CD8-positive, alpha-beta memory T cell (primary cell): ENCODE measurements at regions not wholly inside any gene's neighbourhood (a gene's known extent, or its start where the extent isn't known, plus 50 kb on each side); places are given as distances from the start of the nearest gene placed in this dataset.

ENCODE experiments used
- CTCF ChIA-PET: fragments of 350-600 bp; sonication (Branson Sonifier 250); formaldehyde crosslinking; loops from one replicate; lab custom pipeline; 2021; ENCODE audit warnings: antibody characterized with exemption; lab: Charles Lee
- POLR2A ChIA-PET: fragments of 350-600 bp; sonication (Branson Sonifier 250); formaldehyde crosslinking; loops from one replicate; lab custom pipeline; 2021; ENCODE audit warnings: antibody characterized with exemption; lab: Charles Lee
- DNase-seq, 5 donors: peaks; one replicate each; pipeline versions ENCODE4 v3.0.0 to v3.0.0-alpha.2; 2020 to 2022; ENCODE audit warnings: mixed read lengths in 1 of 5
- H3K27ac ChIP-seq: one replicate; pipeline ENCODE4 v1.7.0; 2013; ENCODE audit warnings: low read depth, mild to moderate bottlenecking, low read length, moderate library complexity
- H3K27me3 ChIP-seq: 2 replicates; pipeline ENCODE4 v1.7.0; 2013; ENCODE audit warnings: low read length, mild to moderate bottlenecking; ENCODE audit not compliant: insufficient read depth, poor library complexity, severe bottlenecking
- H3K36me3 ChIP-seq: 2 replicates; pipeline ENCODE4 v1.7.0; 2013; ENCODE audit warnings: mild to moderate bottlenecking, low read length, moderate library complexity; ENCODE audit not compliant: insufficient read depth
- H3K4me1 ChIP-seq: 2 replicates; pipeline ENCODE4 v1.7.0; 2013; ENCODE audit warnings: mild to moderate bottlenecking, low read length, moderate library complexity; ENCODE audit not compliant: insufficient read depth
- H3K4me3 ChIP-seq: 2 replicates; pipeline ENCODE4 v1.7.0; 2013; ENCODE audit warnings: mild to moderate bottlenecking, low read length
- H3K9me3 ChIP-seq: 2 replicates; pipeline ENCODE4 v1.7.0; 2013; ENCODE audit warnings: mild to moderate bottlenecking, low read length
- H3K27ac Mint-ChIP-seq, 8 donors: one replicate each; pipeline ENCODE4 v1.8.0; 2020 to 2021; ENCODE audit warnings: mixed read lengths in 8 of 8, mild to moderate bottlenecking in 6 of 8, inconsistent platforms in 3 of 8, moderate library complexity in 3 of 8
- H3K27me3 Mint-ChIP-seq, 2 donors: one replicate each; pipeline ENCODE4 v1.8.0; 2020 to 2021; ENCODE audit warnings: mixed read lengths in 2 of 2, mild to moderate bottlenecking in 1 of 2, moderate library complexity in 1 of 2
- H3K36me3 Mint-ChIP-seq, 3 donors: one replicate each; pipeline ENCODE4 v1.8.0; 2020 to 2021; ENCODE audit warnings: mixed read lengths in 3 of 3, inconsistent platforms in 1 of 3, mild to moderate bottlenecking in 1 of 3
- H3K4me1 Mint-ChIP-seq, 3 donors: one replicate each; pipeline ENCODE4 v1.8.0; 2020 to 2021; ENCODE audit warnings: mixed read lengths in 3 of 3, inconsistent platforms in 1 of 3, mild to moderate bottlenecking in 1 of 3
- H3K4me3 Mint-ChIP-seq, 7 donors: one replicate each; pipeline ENCODE4 v1.8.0; 2020 to 2021; ENCODE audit warnings: mixed read lengths in 7 of 7, mild to moderate bottlenecking in 6 of 7, moderate library complexity in 4 of 7, inconsistent platforms in 2 of 7
- H3K9me3 Mint-ChIP-seq, 5 donors: one replicate each; pipeline ENCODE4 v1.8.0; 2020 to 2022; ENCODE audit warnings: mixed read lengths in 5 of 5, mild to moderate bottlenecking in 3 of 5, moderate library complexity in 2 of 5, inconsistent platforms in 1 of 5

DNA sequence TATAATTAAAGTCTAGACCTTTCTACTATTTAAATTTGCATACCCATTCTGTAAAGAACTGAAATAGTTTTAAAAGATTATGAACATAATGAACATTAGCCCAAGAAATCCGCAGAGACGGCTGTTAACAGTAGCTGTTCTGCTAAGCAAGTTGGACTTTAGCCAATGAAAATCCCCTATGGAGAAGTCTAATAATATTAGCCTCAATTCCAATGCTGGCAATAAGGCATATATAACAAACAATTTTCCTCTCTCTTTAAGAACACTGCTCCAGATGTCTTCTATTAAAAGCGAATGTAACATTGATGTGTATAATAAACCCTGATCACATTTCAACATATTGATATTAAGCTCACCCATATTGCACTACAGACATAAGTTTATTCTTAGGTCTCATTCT lies 221.3 kb upstream of the KCTD3 start:
- Mint-ChIP-seq H3K4me1 (no peaks in the 10 kb centered on the region), H3K27me3 (no peaks in the 10 kb centered on the region), H3K27ac (no peak overlapping the region), H3K36me3 (no peaks in the 10 kb centered on the region), H3K9me3 (peaks cover 2 to 11% (median 9%) of the 10 kb centered on the region in 5 donors), H3K4me3 (no peak overlapping the region)
- H3K27ac ChIP-seq, result no peak overlapping the region
- no peaks in the 10 kb centered on the region for H3K36me3 ChIP-seq
- ChIA-PET CTCF (no interaction called here), POLR2A (no interaction called here)
- H3K27me3 ChIP-seq, result no peaks in the 10 kb centered on the region
- no peaks in the 10 kb centered on the region for H3K9me3 ChIP-seq
- no peak for DNase-seq
- no peaks in the 10 kb centered on the region for H3K4me1 ChIP-seq
- H3K4me3 ChIP-seq, result no peak overlapping the region

GRCh38 chr1:215357901-215358300 lies 209.2 kb upstream of the KCTD3 start:
- POLR2A ChIA-PET, result no interaction called here
- no peaks in the 10 kb centered on the region for H3K27me3 Mint-ChIP-seq

GRCh38 chr1:215358356-215358755 lies 208.7 kb upstream of the KCTD3 start:
- CTCF ChIA-PET, result no interaction called here
- Mint-ChIP-seq H3K9me3 (peaks cover 0 to 26% (median 12%) of the 10 kb centered on the region in 5 donors), H3K36me3 (no peaks in the 10 kb centered on the region), H3K4me1 (no peaks in the 10 kb centered on the region), H3K27ac (no peak overlapping the region), H3K4me3 (no peak overlapping the region), H3K27me3 (no peaks in the 10 kb centered on the region)
- Histone ChIP-seq H3K4me1 (no peaks in the 10 kb centered on the region), H3K4me3 (no peak overlapping the region), H3K36me3 (no peaks in the 10 kb centered on the region), H3K27ac (no peak overlapping the region), H3K27me3 (no peaks in the 10 kb centered on the region), H3K9me3 (no peaks in the 10 kb centered on the region)
- DNase-seq, result no peak
- POLR2A ChIA-PET, result no interaction called here

More at GRCh38 chr1:215357901-215358300, 209.2 kb upstream of the KCTD3 start:
- Mint-ChIP-seq H3K36me3 (no peaks in the 10 kb centered on the region), H3K27ac (no peak overlapping the region), H3K4me3 (no peak overlapping the region), H3K4me1 (no peaks in the 10 kb centered on the region), H3K9me3 (peaks cover 0 to 21% (median 9%) of the 10 kb centered on the region in 5 donors)
- H3K9me3 ChIP-seq, result no peaks in the 10 kb centered on the region
- no peaks in the 10 kb centered on the region for H3K4me1 ChIP-seq
- no peak overlapping the region for H3K4me3 ChIP-seq
- CTCF ChIA-PET, result no interaction called here
- H3K36me3 ChIP-seq, result no peaks in the 10 kb centered on the region
- H3K27me3 ChIP-seq, result no peaks in the 10 kb centered on the region
- DNase-seq, result no peak
- H3K27ac ChIP-seq, result no peak overlapping the region

GRCh38 chr1:215360031-215360430 lies 207.1 kb upstream of the KCTD3 start:
- Histone ChIP-seq H3K4me3 (no peak overlapping the region), H3K9me3 (no peaks in the 10 kb centered on the region), H3K36me3 (no peaks in the 10 kb centered on the region), H3K27ac (no peak overlapping the region), H3K27me3 (no peaks in the 10 kb centered on the region), H3K4me1 (no peaks in the 10 kb centered on the region)
- ChIA-PET CTCF (no interaction called here), POLR2A (no interaction called here)
- Mint-ChIP-seq H3K27ac (no peak overlapping the region), H3K4me3 (no peak overlapping the region), H3K36me3 (peaks cover 0 to 1% (median 0%) of the 10 kb centered on the region in 3 donors), H3K27me3 (no peaks in the 10 kb centered on the region), H3K9me3 (peaks cover 3 to 26% (median 13%) of the 10 kb centered on the region in 5 donors), H3K4me1 (no peaks in the 10 kb centered on the region)
- no peak for DNase-seq

DNA sequence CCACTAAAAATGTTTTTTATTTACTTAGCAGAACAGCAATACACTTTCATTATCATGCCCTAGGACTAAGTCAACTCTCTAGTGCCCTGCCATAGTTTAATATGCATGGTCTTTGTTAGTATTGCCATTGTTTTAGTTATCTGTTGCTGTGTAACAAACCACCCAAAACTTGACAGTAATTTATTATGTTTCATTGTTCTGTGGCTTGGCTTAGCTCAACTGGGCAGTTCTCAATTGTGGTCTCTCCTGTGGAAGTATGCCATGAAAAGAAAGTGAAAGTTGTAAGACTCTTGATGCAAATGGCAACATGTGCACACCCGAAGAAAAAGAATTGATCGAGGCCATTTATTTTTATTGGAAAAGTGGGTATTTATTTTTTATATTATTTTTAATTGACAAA lies 206.3 kb upstream of the KCTD3 start:
- Histone ChIP-seq H3K27me3 (no peaks in the 10 kb centered on the region), H3K4me3 (no peak overlapping the region), H3K9me3 (no peaks in the 10 kb centered on the region), H3K27ac (no peak overlapping the region), H3K4me1 (no peaks in the 10 kb centered on the region), H3K36me3 (no peaks in the 10 kb centered on the region)
- peaks cover 3 to 26% (median 13%) of the 10 kb centered on the region in 5 donors for H3K9me3 Mint-ChIP-seq
- POLR2A ChIA-PET, result no interaction called here
- H3K27me3 Mint-ChIP-seq, result no peaks in the 10 kb centered on the region
- H3K36me3 Mint-ChIP-seq, result peaks cover 0 to 1% (median 0%) of the 10 kb centered on the region in 3 donors
- H3K27ac Mint-ChIP-seq, result no peak overlapping the region
- CTCF ChIA-PET, result no interaction called here
- DNase-seq, result no peak
- H3K4me3 Mint-ChIP-seq, result no peak overlapping the region
- H3K4me1 Mint-ChIP-seq, result no peaks in the 10 kb centered on the region

- ChIA-PET CTCF (no interaction called here), POLR2A (no interaction called here)
- Histone ChIP-seq H3K4me1 (no peaks in the 10 kb centered on the region), H3K36me3 (no peaks in the 10 kb centered on the region), H3K4me3 (no peak overlapping the region), H3K9me3 (no peaks in the 10 kb centered on the region), H3K27me3 (no peaks in the 10 kb centered on the region), H3K27ac (no peak overlapping the region)
- Mint-ChIP-seq H3K36me3 (no peaks in the 10 kb centered on the region), H3K4me3 (no peak overlapping the region), H3K27ac (no peak overlapping the region), H3K4me1 (no peaks in the 10 kb centered on the region), H3K27me3 (no peaks in the 10 kb centered on the region), H3K9me3 (peaks cover 2 to 8% (median 5%) of the 10 kb centered on the region in 5 donors)
- no peak for DNase-seq
Measured at GRCh38 chr1:215375381-215375780, 191.7 kb upstream of the KCTD3 start.

DNA sequence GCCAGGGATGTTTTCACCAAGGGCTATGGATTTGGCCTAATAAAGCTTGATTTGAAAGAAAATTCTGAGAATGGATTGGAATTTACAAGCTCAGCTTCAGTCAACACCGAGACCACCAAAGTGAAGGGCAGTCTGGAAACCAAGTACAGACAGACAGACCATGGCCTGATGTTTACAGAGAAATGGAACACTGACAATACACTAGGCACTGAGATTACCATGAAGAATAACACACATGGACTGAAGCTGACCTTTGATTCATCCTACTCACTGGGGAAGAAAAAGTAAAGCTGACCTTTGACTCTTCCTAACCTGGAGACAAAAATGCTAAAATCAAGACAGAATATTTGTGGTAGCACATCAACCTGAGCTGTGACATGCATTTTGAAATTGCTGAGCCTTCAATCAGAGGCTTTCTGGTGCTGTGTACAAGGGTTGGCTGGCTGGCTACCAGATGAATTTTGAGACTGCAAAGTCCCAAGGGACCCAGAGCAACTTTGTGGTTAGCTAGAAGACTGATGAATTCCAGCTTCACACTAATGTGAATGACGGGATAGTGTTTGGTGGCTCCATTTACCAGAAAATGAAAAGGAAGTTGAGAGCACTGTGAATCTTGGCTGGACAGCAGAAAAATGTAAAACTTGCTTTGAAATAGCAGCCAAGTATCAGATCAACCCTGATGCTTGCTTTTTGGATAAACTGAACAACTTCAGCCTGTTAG lies 190.4 kb upstream of the KCTD3 start:
- H3K9me3 ChIP-seq, result no peaks in the 10 kb centered on the region
- H3K27ac ChIP-seq, result no peak overlapping the region
- no peaks in the 10 kb centered on the region for H3K27me3 ChIP-seq
- H3K9me3 Mint-ChIP-seq, result peaks cover 1 to 6% (median 5%) of the 10 kb centered on the region in 5 donors
- CTCF ChIA-PET, result no interaction called here
- H3K36me3 ChIP-seq, result no peaks in the 10 kb centered on the region
- no peak overlapping the region for H3K27ac Mint-ChIP-seq
- H3K4me1 ChIP-seq, result no peaks in the 10 kb centered on the region
- no peaks in the 10 kb centered on the region for H3K36me3 Mint-ChIP-seq
- POLR2A ChIA-PET, result no interaction called here
- no peaks in the 10 kb centered on the region for H3K27me3 Mint-ChIP-seq
- H3K4me3 Mint-ChIP-seq, result no peak overlapping the region
- H3K4me3 ChIP-seq, result no peak overlapping the region
- no peaks in the 10 kb centered on the region for H3K4me1 Mint-ChIP-seq
- no peak for DNase-seq

DNA sequence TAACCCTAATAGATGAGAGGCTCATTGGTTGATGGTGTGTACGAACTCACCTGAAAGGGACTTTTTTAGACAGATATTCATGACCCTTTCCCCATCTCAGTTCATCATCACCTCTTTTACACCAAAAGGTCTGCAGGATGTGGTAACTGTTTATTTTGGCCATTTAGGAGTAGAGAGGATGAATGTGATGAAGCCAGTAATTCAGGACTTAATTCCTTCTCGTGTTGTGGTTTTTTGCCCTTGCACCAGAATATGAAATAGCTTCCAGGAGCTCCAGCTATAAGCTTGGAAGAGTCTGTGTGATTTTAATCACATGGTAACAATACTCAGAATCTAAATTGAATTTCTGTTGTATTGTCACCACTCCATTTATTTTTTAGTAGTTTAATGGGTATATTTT lies 189.4 kb upstream of the KCTD3 start:
- no peak overlapping the region for H3K4me3 Mint-ChIP-seq
- Histone ChIP-seq H3K4me1 (no peaks in the 10 kb centered on the region), H3K9me3 (no peaks in the 10 kb centered on the region), H3K27ac (no peak overlapping the region), H3K27me3 (no peaks in the 10 kb centered on the region), H3K36me3 (no peaks in the 10 kb centered on the region), H3K4me3 (no peak overlapping the region)
- no peaks in the 10 kb centered on the region for H3K36me3 Mint-ChIP-seq
- no peaks in the 10 kb centered on the region for H3K27me3 Mint-ChIP-seq
- peaks cover 0 to 6% (median 5%) of the 10 kb centered on the region in 5 donors for H3K9me3 Mint-ChIP-seq
- no peak overlapping the region for H3K27ac Mint-ChIP-seq
- DNase-seq, result no peak
- H3K4me1 Mint-ChIP-seq, result no peaks in the 10 kb centered on the region
- POLR2A ChIA-PET, result no interaction called here
- CTCF ChIA-PET, result interaction anchor here (1.4 kb wide), 1 partner anchor 10 kb away, joined by 3 read pairs; no protein-coding TSS in a partner anchor
